WTC11 (cell line): ENCODE measurements at regions not wholly inside any gene's neighbourhood (a gene's known extent, or its start where the extent isn't known, plus 50 kb on each side); places are given as distances from the start of the nearest gene placed in this dataset.

ENCODE experiments used
- ATAC-seq: fragments of 200-7000 bp; cut with Tn5 transposase; 2 replicates; pipeline ENCODE4 v1.10.0; 2021; ENCODE audit warnings: mild to moderate bottlenecking, moderate library complexity
- CTCF ChIA-PET: fragments of 300-600 bp; sonication (Branson Sonifier 250); formaldehyde crosslinking; loops from one replicate; lab custom pipeline; 2021; ENCODE audit warnings: antibody characterized with exemption; lab: Charles Lee
- POLR2A ChIA-PET: fragments of 350-600 bp; sonication (Branson Sonifier 250); formaldehyde crosslinking; loops from one replicate; lab custom pipeline; 2021; ENCODE audit warnings: antibody characterized with exemption; lab: Charles Lee
- DNase-seq: peaks from one replicate; pipeline ENCODE4 v3.0.0; 2021; ENCODE audit warnings: low spot score
- H3K27ac Mint-ChIP-seq: 2 replicates; pipeline ENCODE4 v1.8.0; 2021; ENCODE audit warnings: mixed read lengths
- H3K27me3 Mint-ChIP-seq: 2 replicates; pipeline ENCODE4 v1.8.0; 2021; ENCODE audit warnings: low read depth, mild to moderate bottlenecking, moderate library complexity, mixed read lengths
- H3K36me3 Mint-ChIP-seq: 2 replicates; pipeline ENCODE4 v1.8.0; 2021; ENCODE audit warnings: mixed read lengths
- H3K4me1 Mint-ChIP-seq: 2 replicates; pipeline ENCODE4 v1.8.0; 2022; ENCODE audit warnings: mixed read lengths
- H3K4me3 Mint-ChIP-seq: 2 replicates; pipeline ENCODE4 v1.8.0; 2021; ENCODE audit warnings: mild to moderate bottlenecking, moderate library complexity, mixed read lengths
- H3K9me3 Mint-ChIP-seq: 2 replicates; pipeline ENCODE4 v1.8.0; 2021; ENCODE audit warnings: mixed read lengths
- AR ChIP-seq: fragments of 250-450 bp; sonication (Bioruptor Pico); IDR thresholded peaks from 2 replicates; pipeline ENCODE4 v1.9.0; 2021; ENCODE audit warnings: mild to moderate bottlenecking
- ATF3 ChIP-seq: sonication (generic); formaldehyde crosslinking; conservative IDR thresholded peaks from 2 replicates; pipeline ENCODE4 v1.8.1; 2022; ENCODE audit warnings: mild to moderate bottlenecking, missing genetic modification reagents
- E2F4 ChIP-seq: sonication (generic); formaldehyde crosslinking; IDR thresholded peaks from 2 replicates; pipeline ENCODE4 v1.8.1; 2022; ENCODE audit warnings: low read depth, mild to moderate bottlenecking, moderate library complexity, missing genetic modification reagents, borderline replicate concordance
- FOXP4 ChIP-seq: sonication (generic); formaldehyde crosslinking; IDR thresholded peaks from 2 replicates; pipeline ENCODE4 v1.8.0; 2022; ENCODE audit warnings: mild to moderate bottlenecking, missing genetic modification reagents
- HMGA2 ChIP-seq: fragments of 250-450 bp; sonication (Bioruptor Pico); IDR thresholded peaks from 2 replicates; pipeline ENCODE4 v1.4.0; 2021; ENCODE audit warnings: mild to moderate bottlenecking, moderate library complexity
- JAZF1 ChIP-seq: fragments of 250-450 bp; sonication (Bioruptor Pico); IDR thresholded peaks from 2 replicates; pipeline ENCODE4 v1.9.0; 2021; ENCODE audit warnings: moderate library complexity, mild to moderate bottlenecking, inconsistent platforms
- MAX ChIP-seq: sonication (generic); formaldehyde crosslinking; IDR thresholded peaks from 2 replicates; pipeline ENCODE4 v1.8.0; 2022; ENCODE audit warnings: mild to moderate bottlenecking, missing genetic modification reagents
- SMAD3 ChIP-seq: sonication (generic); formaldehyde crosslinking; IDR thresholded peaks from 2 replicates; pipeline ENCODE4 v1.8.0; 2022; ENCODE audit warnings: missing genetic modification reagents, mild to moderate bottlenecking, borderline replicate concordance
- SOX15 ChIP-seq: fragments of 250-450 bp; sonication (Bioruptor Pico); IDR thresholded peaks from 2 replicates; pipeline ENCODE4 v1.9.0; 2021; ENCODE audit warnings: mild to moderate bottlenecking
- TEAD4 ChIP-seq: sonication (generic); formaldehyde crosslinking; IDR thresholded peaks from 2 replicates; pipeline ENCODE4 v1.8.0; 2022; ENCODE audit warnings: mild to moderate bottlenecking, missing genetic modification reagents
- ZNF416 ChIP-seq: fragments of 250-450 bp; sonication (Bioruptor Pico); IDR thresholded peaks from 2 replicates; pipeline ENCODE4 v1.9.0; 2021; ENCODE audit warnings: mild to moderate bottlenecking, inconsistent platforms
- ZNF512 ChIP-seq: sonication (generic); formaldehyde crosslinking; IDR thresholded peaks from 2 replicates; pipeline ENCODE4 v1.8.1; 2022; ENCODE audit warnings: missing genetic modification reagents, borderline replicate concordance
- ZSCAN18 ChIP-seq: fragments of 250-450 bp; sonication (Bioruptor Pico); IDR thresholded peaks from 2 replicates; pipeline ENCODE4 v2.1.2; 2022; ENCODE audit warnings: mild to moderate bottlenecking, moderate library complexity
- TF ChIP-seq, protein P1 (sequence below): sonication (generic); formaldehyde crosslinking; IDR thresholded peaks from 2 replicates; pipeline ENCODE4 v1.8.1; 2023; ENCODE audit warnings: mild to moderate bottlenecking, missing genetic modification reagents
- TF ChIP-seq, protein P2 (sequence below): sonication (generic); formaldehyde crosslinking; IDR thresholded peaks from 2 replicates; pipeline ENCODE4 v1.8.0; 2023; ENCODE audit warnings: missing genetic modification reagents, mild to moderate bottlenecking, borderline replicate concordance
- TF ChIP-seq, protein P3 (sequence below): sonication (generic); formaldehyde crosslinking; IDR thresholded peaks from 2 replicates; pipeline ENCODE4 v1.8.1; 2023; ENCODE audit warnings: mild to moderate bottlenecking, moderate library complexity, missing genetic modification reagents

DNA sequence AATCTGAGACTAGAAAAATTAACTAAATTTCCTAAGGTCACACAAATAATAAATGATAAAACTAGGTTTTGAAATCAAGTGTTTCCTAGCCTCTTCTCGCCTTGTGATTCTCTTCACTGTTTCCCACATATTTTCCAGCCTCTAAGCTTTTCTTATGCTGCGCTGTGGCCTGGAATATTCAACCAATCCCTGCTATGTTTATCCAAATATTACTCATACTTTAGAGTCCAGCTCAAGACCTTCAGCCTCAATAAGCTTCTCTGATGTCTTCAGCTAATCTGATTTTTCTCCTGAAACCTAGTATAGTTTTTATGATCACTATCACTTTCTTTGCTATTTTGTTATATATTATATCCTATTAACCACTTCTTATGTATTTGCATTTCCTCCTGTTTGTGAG lies 303.1 kb upstream of the CDH6 start:
- H3K27me3 Mint-ChIP-seq, result no peaks in the 10 kb centered on the region
- H3K4me3 Mint-ChIP-seq, result no peak overlapping the region
- peaks cover under 1% of the 10 kb centered on the region; the same call in 1 of the 2 replicates for H3K9me3 Mint-ChIP-seq
- no peak for ATAC-seq
- CTCF ChIA-PET, result no interaction called here
- no peak overlapping the region for H3K27ac Mint-ChIP-seq
- H3K36me3 Mint-ChIP-seq, result no peaks in the 10 kb centered on the region
- TF ChIP-seq ZSCAN18 (CRISPR knock-in tag), result no peak
- TF ChIP-seq ZNF512 (CRISPR knock-in tag), result no peak
- TF ChIP-seq MAX (CRISPR knock-in tag), result no peak
- no peak for TF ChIP-seq SMAD3 (CRISPR knock-in tag)
- TF ChIP-seq AR (CRISPR knock-in tag), result no peak
- no peak for TF ChIP-seq ZNF416 (CRISPR knock-in tag)
- TF ChIP-seq TEAD4, result no peak
- POLR2A ChIA-PET, result no interaction called here
- DNase-seq, result no peak
- no peaks in the 10 kb centered on the region for H3K4me1 Mint-ChIP-seq

GRCh38 chr5:30880514-30880913 lies 313.0 kb upstream of the CDH6 start:
- ChIA-PET CTCF (no interaction called here), POLR2A (no interaction called here)
- no peaks in the 10 kb centered on the region for H3K27me3 Mint-ChIP-seq
- no peak overlapping the region for H3K27ac Mint-ChIP-seq
- ATAC-seq (no peak), DNase-seq (no peak)
- H3K4me1 Mint-ChIP-seq, result no peaks in the 10 kb centered on the region
- no peak overlapping the region for H3K4me3 Mint-ChIP-seq
- H3K9me3 Mint-ChIP-seq, result peaks cover 18% of the 10 kb centered on the region
- peaks cover 3% of the 10 kb centered on the region; the same call in 1 of the 2 replicates for H3K36me3 Mint-ChIP-seq
- TF ChIP-seq, protein P1, sequence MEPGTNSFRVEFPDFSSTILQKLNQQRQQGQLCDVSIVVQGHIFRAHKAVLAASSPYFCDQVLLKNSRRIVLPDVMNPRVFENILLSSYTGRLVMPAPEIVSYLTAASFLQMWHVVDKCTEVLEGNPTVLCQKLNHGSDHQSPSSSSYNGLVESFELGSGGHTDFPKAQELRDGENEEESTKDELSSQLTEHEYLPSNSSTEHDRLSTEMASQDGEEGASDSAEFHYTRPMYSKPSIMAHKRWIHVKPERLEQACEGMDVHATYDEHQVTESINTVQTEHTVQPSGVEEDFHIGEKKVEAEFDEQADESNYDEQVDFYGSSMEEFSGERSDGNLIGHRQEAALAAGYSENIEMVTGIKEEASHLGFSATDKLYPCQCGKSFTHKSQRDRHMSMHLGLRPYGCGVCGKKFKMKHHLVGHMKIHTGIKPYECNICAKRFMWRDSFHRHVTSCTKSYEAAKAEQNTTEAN (CRISPR knock-in tag), result no peak
- no peak for TF ChIP-seq ATF3
- TF ChIP-seq, protein P2, sequence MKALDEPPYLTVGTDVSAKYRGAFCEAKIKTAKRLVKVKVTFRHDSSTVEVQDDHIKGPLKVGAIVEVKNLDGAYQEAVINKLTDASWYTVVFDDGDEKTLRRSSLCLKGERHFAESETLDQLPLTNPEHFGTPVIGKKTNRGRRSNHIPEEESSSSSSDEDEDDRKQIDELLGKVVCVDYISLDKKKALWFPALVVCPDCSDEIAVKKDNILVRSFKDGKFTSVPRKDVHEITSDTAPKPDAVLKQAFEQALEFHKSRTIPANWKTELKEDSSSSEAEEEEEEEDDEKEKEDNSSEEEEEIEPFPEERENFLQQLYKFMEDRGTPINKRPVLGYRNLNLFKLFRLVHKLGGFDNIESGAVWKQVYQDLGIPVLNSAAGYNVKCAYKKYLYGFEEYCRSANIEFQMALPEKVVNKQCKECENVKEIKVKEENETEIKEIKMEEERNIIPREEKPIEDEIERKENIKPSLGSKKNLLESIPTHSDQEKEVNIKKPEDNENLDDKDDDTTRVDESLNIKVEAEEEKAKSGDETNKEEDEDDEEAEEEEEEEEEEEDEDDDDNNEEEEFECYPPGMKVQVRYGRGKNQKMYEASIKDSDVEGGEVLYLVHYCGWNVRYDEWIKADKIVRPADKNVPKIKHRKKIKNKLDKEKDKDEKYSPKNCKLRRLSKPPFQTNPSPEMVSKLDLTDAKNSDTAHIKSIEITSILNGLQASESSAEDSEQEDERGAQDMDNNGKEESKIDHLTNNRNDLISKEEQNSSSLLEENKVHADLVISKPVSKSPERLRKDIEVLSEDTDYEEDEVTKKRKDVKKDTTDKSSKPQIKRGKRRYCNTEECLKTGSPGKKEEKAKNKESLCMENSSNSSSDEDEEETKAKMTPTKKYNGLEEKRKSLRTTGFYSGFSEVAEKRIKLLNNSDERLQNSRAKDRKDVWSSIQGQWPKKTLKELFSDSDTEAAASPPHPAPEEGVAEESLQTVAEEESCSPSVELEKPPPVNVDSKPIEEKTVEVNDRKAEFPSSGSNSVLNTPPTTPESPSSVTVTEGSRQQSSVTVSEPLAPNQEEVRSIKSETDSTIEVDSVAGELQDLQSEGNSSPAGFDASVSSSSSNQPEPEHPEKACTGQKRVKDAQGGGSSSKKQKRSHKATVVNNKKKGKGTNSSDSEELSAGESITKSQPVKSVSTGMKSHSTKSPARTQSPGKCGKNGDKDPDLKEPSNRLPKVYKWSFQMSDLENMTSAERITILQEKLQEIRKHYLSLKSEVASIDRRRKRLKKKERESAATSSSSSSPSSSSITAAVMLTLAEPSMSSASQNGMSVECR (CRISPR knock-in tag), result no peak
- TF ChIP-seq JAZF1 (CRISPR knock-in tag), result no peak
- TF ChIP-seq, protein P3, sequence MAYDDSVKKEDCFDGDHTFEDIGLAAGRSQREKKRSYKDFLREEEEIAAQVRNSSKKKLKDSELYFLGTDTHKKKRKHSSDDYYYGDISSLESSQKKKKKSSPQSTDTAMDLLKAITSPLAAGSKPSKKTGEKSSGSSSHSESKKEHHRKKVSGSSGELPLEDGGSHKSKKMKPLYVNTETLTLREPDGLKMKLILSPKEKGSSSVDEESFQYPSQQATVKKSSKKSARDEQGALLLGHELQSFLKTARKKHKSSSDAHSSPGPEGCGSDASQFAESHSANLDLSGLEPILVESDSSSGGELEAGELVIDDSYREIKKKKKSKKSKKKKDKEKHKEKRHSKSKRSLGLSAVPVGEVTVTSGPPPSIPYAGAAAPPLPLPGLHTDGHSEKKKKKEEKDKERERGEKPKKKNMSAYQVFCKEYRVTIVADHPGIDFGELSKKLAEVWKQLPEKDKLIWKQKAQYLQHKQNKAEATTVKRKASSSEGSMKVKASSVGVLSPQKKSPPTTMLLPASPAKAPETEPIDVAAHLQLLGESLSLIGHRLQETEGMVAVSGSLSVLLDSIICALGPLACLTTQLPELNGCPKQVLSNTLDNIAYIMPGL (CRISPR knock-in tag), result no peak
- TF ChIP-seq FOXP4 (CRISPR knock-in tag), result no peak
- TF ChIP-seq HMGA2 (CRISPR knock-in tag), result no peak
- no peak for TF ChIP-seq SOX15
- TF ChIP-seq E2F4 (CRISPR knock-in tag), result no peak
